GM18517 (cell line): ENCODE measurements at regions not wholly inside any gene's neighbourhood (a gene's known extent, or its start where the extent isn't known, plus 50 kb on each side); places are given as distances from the start of the nearest gene placed in this dataset.
"Not testable (repeated sequence)": the region's sequence is repeated elsewhere in the genome, so short reads cannot be mapped to it uniquely, and the experiment has no call there.

Source experiments
- ATAC-seq: cut with Tn5 transposase; IDR thresholded peaks from one replicate; pipeline ENCODE4 v1.9.1; 2021; ENCODE audit warnings: mild to moderate bottlenecking, moderate library complexity; ENCODE audit not compliant: unreplicated experiment

GRCh38 chr6:106885679-106886078, 88.8 kb downstream of the CD24 start:
- ATAC-seq = no peak

- ATAC-seq = no peak
Measured at GRCh38 chr6:106884576-106884975, 90.0 kb downstream of the CD24 start.

- no peak for ATAC-seq
Measured at GRCh38 chr6:106883808-106884262, 90.7 kb downstream of the CD24 start.

GRCh38 chr6:106882601-106883518, 91.7 kb downstream of the CD24 start:
- ATAC-seq = no peak

- ATAC-seq = no peak
Measured at GRCh38 chr6:106882138-106882537, 92.4 kb downstream of the CD24 start.

GRCh38 chr6:106880952-106881351, 93.6 kb downstream of the CD24 start:
- no peak for ATAC-seq

- ATAC-seq = no peak
Measured at GRCh38 chr6:106875782-106876321, 98.7 kb downstream of the CD24 start.

GRCh38 chr6:106874481-106874880, 100.0 kb downstream of the CD24 start:
- no peak for ATAC-seq

- ATAC-seq = no peak
Measured at GRCh38 chr6:106872049-106872448, 102.5 kb downstream of the CD24 start.

GRCh38 chr6:106870824-106871717, 103.5 kb downstream of the CD24 start:
- ATAC-seq = no peak

GRCh38 chr6:106870069-106870468, 104.5 kb downstream of the CD24 start:
- ATAC-seq = no peak

GRCh38 chr6:106869203-106869602, 105.3 kb downstream of the CD24 start:
- no peak for ATAC-seq

GRCh38 chr6:106866875-106867658, 107.5 kb downstream of the CD24 start:
- no peak for ATAC-seq

- ATAC-seq = no peak
Measured at GRCh38 chr6:106862858-106863257, 111.7 kb downstream of the CD24 start.

GRCh38 chr6:106860940-106861339, 113.6 kb downstream of the CD24 start:
- ATAC-seq = no peak

- no peak for ATAC-seq
Measured at GRCh38 chr6:106858653-106859092, 115.9 kb downstream of the CD24 start.

GRCh38 chr6:106857771-106858652, 116.5 kb downstream of the CD24 start:
- no peak for ATAC-seq

GRCh38 chr6:106857310-106857709, 117.2 kb downstream of the CD24 start:
- not testable (repeated sequence) for ATAC-seq

GRCh38 chr6:106856227-106856874, 118.2 kb downstream of the CD24 start:
- ATAC-seq = no peak
